ENCODE measurements at regions not wholly inside any gene's neighbourhood (a gene's known extent, or its start where the extent isn't known, plus 50 kb on each side); places are given as distances from the start of the nearest gene placed in this dataset.
A peak's percentile ranks its signal among the peaks of the same experiment; 100 is the strongest.

DNA sequence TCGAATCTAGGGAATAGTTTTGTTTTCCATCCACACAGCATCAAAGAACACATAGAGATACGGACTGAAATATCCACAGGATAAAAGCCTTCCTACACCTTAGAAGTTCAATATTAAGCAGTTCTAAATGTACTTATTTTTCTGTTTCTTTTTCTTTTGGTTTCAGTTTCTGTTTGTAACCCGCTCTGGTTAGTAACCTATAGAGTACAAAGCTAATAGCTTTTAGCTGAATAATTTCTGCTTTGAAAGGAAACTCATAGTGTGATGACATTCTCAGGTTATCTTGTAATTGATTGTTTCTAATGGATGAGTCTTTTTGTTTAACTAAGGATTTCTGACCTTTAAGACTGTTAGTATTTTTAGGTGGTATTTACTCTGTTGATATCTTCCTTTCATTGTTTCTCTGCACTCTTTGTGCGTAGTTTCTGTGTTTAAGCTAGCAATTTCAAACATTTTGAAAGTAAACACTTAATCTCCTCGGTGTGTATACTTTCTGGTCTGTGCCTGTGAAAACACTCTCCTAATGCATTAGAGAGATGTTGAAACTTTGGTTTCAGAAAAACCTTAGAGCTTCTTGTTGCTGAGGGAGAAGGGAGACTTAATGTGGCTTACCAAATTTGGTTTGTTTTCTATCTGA, 385.5 kb downstream of the HDGFL1 start:
- no peak for DNase-seq

DNA sequence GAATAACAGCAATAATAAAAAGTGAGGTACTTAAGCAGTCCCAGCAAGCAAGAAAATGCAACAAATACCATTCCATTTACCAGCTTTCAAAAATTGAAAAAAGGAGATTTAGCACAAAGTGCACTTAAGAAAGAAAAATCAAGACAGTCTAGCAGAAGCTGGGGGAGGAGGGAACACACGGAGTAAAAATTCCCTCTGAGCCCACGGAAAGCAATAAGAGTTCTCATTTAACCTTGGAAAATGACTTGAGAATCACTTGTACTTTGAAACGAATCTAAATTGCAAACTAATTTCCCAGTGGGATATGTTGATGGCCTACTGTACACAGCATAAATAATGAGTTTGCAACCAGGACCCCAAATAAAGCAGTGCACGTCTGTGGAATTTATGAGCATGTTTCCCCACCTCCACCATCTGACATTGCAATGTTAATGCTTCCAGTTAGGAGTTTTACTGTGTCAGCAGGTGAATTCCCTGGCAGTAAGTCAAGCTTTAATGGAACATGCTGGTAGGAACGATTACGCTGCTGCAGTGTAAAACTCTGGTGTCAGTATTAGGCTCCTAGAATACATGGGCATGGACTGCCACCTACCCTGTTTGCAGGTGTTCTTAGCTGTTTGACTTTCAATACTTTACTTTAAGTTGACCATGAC, 386.8 kb downstream of the HDGFL1 start:
- peak; percentile 39 for DNase-seq

DNA sequence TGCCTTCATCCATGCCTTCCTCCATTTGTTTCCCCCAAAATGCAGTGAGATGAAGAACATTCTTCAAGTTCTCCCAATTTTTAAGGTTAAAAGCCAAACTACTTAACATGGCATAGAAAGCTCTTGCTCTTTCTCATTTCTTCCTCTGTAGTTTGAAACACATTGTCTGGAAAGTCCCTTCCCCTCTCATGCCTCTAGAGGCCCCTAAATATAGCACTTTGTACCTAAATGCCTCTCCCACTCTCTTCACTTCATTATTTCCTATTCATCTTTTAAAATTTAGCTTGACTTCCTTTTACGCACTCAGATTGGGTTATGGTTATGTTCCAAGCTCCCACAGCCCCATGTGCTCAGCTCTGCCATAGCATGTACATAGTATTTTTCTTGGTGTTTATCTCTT, 389.3 kb downstream of the HDGFL1 start:
- DNase-seq, result no peak

DNA sequence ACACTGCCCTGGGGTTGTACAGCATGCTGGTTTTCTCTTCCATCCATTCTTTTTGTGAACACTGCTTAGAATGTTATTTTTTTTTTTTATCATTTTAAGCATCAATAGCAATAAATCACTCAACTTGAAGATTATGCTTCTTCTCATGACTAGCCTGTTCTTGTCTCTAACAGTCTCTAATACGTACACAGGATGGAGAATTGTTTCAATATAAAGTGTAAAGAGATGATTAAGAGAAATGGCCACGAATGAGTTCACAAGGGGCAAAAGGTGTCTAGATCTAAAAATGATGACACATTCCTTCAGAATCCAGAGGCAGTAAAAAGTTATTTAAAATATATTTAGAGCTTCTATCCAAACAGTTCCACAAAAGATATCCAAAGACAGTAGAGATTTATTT, 390.2 kb downstream of the HDGFL1 start:
- no peak for DNase-seq

DNA sequence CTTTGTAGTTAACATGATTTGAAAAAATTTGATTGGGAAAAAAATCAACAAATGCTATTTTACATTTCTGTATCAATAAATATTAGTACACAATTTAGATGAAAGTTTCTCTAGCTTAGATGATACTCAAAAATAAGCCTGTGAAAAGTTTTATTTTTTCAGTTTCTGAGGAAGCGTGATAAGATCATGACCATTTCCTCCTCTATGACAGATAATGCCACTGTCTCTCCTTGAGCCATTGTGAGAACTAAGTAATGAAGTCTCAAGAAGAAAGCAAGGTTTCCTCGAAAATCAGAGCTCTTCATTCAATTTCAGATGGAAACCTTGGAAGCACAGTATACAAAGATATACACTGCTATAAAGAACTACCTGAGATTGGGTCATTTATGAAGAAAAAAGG, 395.0 kb downstream of the HDGFL1 start:
- no peak for DNase-seq

DNA sequence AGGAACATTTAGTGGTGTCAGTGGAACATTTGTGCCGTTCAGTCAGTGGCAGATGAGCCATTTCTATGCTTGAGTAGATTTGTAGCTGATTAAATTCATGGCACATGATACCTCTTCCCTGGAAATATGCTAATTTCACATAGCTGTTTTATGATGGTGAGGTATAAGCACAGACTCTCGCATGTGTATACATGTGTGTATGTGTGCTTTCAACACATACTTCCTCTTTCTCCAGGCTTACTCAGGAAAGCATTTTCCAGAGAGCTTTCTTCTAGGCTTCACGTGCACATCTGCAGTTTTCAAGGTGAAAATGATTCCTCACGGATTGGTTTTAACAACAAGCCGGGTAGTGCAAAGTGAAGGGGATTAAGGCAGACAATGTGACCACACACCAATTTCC, 396.5 kb downstream of the HDGFL1 start:
- no peak for DNase-seq

DNA sequence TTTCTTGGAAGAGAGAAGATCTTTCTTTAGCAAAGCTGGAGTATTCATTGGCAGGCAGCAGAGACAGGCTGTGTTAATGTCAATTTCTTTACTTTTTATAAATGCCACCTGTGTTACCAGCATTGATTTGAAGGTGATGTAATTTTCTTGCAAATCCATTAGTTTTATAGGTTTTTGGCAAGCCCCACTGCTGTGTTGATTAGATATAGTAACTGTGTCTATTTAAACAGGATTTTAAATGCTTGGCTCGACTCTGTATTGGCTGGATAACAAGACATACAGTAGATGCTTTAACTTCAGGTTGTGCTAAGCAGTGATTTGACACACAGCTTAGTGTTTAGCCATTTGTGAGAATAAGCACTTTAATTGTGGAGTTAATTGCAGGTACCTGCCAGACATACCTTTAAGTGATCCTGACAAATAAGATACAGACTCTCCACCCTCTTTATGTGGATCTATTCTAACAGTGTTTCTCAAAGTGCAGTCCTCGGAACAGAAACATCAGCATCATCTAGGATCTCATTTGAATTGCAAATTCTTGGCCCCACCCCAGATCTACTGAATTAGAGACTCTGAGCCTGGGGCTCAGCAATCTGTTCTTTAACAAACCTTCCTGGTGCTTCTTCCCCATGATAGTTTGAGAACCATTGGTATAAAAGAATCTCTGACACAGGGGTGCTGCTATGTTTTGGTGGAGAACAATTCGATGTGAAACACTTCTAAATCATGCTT, 397.5 kb downstream of the HDGFL1 start:
- no peak for DNase-seq

DNA sequence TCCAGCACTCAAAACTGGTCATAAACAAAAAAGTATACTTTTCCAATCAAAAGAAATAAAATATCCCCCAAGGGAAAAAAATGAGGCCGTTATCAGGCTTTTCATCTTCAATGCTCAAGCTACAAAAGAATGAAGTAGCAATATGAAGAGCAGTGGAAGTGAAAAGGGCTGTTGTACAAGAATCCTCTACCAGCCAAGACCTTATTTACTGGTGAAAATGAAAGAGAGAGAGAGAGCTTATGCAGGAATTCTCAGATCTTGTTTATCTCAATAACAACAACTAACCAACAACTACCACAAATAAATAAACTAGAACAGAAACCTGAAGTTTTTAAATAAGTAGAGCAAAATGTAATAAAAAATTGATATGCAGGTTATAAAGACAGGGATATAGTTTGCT, 400.6 kb downstream of the HDGFL1 start:
- no peak for DNase-seq

DNA sequence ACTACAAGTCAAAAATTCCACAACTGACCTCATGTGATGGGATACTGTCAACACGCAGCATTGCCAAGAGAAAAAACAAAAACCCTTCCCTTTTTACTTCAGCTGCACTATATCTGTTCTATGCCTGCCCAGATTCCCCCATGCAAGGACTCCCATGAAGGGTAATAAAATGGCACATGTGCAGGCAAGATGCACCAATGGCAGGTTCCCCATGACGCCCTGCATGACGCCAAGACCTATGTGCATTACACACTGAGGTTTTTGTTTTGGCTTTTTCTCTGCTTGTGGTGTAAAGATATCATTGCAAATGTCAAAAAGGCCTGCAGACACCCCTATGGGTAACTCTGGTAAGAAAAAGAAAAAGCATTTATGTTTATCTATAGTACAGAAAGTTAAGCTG, 403.4 kb downstream of the HDGFL1 start:
- no peak for DNase-seq

DNA sequence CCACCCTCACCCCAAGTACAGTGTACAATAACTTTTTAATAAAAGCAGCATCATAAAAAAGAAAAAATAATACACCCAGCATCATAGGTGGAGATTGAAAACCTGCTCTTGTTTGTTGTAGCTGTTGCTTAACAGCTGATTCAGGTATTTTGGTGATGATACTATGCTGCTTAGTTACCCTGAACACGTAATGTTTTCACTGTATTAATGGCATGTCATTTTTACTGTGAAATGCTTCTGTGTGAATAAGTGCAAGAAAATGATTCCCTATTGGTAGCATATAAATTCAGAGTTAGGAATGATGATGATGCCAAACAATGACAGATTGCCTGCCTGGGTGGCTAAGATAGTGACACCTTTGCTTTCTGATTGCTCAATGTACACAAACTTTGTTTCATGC, 405.7 kb downstream of the HDGFL1 start:
- DNase-seq, result no peak

DNA sequence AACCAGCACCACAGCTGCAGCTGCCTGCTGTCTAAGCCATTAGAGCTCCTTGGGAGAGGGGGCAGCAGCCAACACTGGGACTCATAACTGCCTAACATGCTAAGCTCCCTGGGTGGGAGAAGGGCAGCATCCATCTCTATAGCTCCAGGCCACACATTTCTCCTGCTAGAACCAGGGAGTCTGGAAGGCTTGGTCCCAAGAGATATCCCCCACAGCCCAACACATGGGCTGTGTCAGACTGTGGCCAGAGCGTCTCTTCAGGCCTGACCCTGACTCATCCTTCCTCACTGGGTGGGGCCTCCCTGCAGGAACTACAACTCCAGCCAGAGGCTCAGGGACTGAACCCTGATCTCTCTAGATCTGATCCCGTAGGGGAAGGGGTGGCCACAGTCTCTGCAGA, 411.1 kb downstream of the HDGFL1 start:
- no peak for DNase-seq

DNA sequence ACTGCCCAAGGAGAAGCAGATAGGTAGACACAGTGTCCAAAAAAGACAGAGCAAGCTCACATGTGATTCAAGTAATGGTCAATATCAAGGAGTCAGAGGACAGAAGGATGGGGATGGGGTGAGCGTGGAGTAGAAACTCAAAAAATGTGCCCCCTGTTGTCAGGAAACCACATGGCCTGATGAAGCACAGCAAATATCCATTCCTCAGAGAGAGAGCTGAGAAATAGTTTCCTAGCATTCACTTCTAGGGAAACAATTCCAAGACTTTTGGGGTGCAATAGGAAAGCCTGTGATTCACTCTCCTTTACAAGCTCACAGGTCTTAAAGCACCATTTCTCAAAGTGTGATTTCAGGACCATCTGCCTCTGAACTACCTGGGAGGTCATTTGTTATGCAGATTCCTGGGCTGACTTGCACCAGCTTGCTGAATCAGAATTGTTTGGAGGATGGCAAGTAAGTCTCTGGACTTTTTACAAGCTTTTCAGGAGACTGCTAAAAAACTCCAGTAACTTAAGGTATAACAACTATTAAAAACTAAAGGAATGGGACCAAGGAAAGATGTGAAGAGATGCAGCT, 432.8 kb downstream of the HDGFL1 start:
- no peak for DNase-seq

DNA sequence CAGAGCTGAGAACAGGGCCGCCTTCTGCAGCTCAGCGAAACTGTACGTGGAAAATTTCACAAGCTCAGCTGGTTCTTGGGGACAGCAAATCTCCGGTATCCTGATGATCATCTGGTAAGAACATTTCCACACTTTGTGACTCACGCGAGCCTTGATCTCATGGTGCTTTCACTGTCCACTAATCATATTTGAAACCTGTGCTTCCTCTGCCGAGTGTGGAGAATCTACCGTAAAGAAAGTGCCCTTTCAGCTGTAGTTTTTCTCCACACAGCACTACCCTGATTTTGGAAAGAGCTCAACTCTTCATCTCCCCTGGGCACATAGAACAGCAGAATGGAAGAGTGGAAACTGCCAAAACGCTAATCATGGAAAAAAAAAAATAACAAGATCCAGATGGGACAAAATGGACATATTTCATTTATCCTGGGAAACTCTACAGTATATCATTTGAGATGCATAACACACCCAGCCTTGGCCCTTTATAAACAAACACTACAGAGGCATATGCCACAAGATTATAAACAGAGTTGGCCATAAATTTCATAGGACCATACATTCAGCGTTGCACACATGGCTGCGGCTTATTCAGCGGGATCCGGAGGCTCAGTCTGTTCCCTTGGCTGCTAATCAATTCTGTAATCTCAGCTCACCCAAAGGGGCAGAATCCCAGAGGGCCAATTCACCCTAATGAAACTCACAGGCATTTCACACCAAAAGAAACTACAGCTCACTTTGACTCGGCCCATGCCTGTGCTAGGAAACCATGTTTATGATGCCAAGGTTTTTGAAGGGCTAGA, 434.5 kb downstream of the HDGFL1 start:
- DNase-seq, result no peak

DNA sequence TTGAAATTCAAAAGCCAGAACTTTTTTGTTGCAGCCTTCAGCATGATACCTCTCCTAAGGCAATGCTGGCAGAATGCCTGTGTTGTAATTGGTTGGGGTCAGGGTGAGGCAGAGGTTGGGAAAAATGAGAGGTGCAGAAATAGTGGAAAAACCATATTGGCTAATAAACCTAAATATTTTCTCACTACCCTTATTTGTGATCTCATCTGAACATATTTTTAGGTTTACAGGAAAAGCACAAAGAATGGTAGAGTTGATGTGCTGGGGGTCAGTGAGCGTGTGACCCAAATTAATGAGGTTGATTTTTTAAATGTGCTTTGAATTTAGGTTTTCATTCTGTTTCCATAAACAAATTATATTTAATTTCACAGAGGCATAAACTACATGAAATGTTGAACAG, 437.3 kb downstream of the HDGFL1 start:
- DNase-seq, result no peak

DNA sequence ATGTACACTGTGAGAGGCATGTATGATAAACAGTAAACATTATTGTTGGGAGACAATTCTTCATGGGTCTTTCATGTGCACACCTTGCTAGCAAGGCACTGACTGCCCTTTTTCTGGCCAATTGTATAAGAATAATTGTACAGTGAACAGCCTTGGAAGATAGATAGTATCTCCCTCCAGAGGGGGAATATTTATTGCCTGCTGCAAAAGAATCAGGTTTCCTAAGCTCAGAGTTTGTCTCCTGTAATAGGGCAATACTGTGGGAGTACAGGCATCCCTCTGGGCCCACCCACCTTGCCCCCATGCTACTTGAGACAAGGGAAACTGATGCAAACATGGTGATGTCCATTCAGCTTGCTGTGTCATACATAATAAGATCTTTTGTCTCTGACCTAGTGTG, 442.2 kb downstream of the HDGFL1 start:
- DNase-seq, result no peak

DNA sequence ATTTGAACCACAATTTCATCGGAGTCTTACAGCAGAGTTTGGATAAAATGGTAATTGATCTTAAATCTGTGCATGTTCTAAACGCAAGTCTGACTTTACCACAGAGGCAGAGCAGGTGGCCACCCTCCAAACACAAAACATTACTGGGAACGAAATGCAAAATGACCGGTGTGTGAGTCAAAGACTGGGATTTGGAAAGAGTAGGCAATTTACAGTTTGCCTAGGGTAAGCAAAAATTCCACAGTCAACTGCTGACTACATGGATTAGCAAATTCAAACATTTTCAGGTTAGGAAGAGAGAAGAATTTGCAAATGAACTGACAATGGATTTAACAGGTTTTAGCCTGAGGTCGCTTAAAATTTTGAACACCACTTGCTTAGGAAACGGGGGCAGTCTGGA, 444.4 kb downstream of the HDGFL1 start:
- no peak for DNase-seq

DNA sequence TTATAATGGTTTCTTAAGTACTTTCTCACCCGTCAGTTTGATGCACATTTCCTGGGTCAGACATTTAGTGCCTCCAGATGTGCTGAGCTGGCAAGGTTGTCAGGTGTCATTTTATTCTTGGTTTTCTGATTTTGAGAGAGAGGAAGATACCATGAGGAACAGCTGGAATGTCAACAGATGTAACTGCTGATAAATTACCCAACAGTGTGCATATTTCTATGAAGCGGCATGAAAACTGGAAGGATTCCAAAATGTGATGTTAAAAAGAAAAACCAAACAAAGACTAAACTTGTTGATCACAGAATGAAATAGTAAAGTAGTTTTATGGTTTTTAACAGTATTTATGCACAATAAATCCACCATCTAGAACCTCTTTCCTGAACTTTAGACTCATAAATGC, 447.3 kb downstream of the HDGFL1 start:
- no peak for DNase-seq

DNA sequence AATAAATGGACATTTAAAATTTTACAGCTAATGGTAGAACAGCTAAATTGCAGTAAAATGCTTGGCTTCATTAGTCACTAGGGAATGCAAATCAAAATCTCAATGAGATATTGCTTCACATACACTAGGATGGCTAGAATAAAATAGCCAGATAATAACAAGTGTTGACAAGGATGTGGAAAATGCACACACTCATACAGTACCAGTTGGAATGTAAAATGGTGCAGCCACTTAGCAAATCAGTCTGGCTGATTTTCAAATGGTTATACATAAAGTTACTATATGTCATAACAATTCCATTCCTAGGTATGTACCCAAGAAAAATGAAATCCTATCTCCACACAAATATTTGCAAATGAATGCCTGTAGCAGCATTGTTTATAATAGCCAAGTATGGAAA, 452.1 kb downstream of the HDGFL1 start:
- no peak for DNase-seq

DNA sequence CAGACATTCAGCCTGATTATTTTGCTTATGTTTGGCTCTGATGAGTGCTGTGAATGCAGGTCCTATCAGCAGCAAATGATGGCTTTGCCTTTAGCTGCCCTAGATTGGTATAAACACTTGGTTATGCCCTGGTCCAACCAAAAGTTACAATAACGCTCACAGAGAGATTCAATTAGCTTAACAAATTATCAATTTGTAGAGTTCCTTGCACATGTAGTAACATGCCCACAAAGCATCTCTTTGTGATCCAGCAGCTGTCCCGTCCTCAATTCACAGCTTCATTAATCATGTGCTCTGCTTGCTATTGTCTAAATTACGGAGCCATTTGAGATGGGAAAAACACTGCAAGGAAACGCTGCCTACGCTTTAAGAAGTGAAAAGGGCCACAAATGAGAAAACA, 457.9 kb downstream of the HDGFL1 start:
- DNase-seq, result peak; percentile 95

DNA sequence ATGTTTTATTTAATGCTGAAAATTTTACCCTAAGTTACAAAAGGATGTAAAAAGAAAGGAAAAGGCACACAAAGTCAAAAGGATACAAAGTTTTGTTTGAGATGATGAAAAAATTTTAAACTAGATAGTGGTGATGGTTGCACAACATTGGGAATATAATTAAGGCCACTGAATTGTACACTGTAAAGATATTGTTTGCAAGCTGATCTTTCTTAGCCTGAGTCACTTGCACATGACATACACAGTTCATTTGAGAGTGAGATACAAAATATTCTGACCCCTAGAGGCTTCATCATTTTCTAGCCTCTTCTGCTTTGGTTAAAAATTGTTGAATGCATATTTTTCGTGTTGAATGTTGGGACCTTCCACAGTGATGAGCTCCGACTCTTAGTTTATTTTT, 462.6 kb downstream of the HDGFL1 start:
- DNase-seq, result no peak

DNA sequence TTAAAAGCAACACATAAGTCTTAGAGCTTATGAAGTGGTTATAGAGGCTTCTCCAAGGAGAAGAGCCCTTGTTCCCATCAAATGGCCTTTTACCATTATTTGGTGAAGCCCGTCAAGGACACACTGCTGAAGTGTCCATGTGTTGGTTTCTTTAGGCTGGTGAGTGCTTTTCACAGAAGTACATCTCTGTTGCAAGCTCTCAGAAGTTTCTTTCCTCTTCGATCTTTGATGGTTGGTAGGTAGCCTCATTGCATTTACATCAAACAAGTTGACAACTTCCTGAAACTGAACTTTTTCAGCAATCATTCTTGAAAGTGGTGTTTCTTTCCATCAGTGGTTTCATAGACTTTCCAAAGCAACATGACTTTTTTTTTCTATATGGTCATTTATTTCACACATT, 465.6 kb downstream of the HDGFL1 start:
- DNase-seq, result no peak

DNA sequence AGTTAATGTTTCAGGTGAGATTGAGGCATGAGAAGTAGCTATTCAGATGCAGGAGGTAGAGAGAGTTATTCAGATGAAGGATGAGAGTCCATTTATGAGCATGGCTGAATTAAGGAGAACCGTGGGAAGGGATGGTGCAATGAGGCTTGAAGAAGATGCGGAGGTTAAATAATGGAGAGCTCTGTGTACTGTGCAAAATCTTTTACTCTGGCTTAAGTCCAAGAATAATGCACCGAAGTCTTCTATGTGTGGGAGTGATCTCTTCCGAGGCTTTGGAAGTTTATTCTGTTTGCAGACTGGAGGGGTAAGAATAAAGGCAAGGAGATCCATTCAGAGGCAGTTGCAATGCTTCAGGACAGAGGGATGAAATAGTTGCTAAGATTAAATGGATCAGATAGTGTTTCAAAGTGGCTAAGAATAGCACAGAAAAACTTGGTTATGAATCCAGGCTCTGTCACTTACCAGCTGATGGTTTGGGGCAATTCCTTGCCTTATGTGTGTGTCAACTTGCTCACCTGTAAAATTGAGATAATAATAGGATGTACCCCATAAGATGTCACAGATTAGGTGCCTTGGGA, 467.1 kb downstream of the HDGFL1 start:
- no peak for DNase-seq

DNA sequence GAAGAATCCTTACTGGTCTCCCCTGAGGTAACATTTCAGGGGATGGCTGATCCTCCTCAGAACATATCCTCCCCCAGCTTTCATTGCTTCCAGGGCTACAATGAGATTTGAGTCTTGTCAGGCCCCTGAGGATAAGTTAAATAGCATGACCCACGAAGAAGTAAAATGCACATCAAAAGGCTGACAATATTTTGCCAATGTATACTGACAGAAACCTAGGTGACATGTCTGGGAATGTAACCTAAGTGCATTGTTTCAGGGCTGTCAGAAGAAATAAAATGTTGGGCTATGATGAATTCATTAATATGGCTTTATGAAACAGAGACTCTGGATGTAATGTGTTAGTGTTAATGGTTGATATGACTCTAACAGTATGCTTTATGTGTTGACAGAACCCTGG, 471.5 kb downstream of the HDGFL1 start:
- DNase-seq, result no peak
